ENCODE measurements at regions not wholly inside any gene's neighbourhood (a gene's known extent, or its start where the extent isn't known, plus 50 kb on each side); places are given as distances from the start of the nearest gene placed in this dataset.

DNA sequence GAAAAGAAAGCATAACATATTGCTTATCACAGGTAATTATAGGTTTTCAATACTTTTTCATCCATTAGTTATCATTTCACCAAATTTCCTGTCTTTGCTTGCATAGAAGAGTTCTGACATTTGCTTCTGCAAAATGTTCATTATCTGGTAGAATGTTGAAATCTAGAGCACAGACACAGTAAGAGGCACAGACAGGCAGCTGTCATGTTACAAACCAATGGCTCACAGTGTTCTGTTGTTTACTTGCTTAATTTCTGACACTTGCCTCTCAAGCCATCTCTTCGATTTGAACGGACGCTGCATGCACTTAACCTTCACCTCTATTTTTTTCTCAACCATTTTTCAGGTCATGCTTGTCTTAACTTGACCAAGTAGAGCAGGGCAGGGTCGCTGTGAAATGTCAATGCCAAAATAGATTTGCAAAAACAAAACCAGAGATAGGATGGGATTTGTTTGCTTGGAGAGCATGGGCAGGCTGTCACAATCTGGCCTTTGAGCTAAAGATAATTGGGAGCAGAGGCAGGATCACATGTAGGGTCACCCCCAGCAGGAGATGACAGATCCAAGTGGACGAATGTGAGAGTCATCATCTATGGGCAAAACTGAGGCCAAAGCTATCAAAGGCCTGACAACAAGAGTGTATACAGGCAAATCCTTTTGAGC, 292.3 kb downstream of the SMARCA1 start:
- peak in 3 of 4 donors; percentile 52 to 55 (median 53) for ATAC-seq
- Histone ChIP-seq H3K4me3 (no peak overlapping the region), H3K4me1 (no peaks in the 10 kb centered on the region), H3K27me3 (no peaks in the 10 kb centered on the region), H3K9me3 (no peaks in the 10 kb centered on the region), H3K27ac (no peak overlapping the region), H3K36me3 (no peaks in the 10 kb centered on the region)
- peak in 2 of 5 donors; percentile 5 to 20 for DNase-seq
- TF ChIP-seq POLR2A (IDR thresholded peaks at IDR 0.05), result no peak
- TF ChIP-seq, protein P1, sequence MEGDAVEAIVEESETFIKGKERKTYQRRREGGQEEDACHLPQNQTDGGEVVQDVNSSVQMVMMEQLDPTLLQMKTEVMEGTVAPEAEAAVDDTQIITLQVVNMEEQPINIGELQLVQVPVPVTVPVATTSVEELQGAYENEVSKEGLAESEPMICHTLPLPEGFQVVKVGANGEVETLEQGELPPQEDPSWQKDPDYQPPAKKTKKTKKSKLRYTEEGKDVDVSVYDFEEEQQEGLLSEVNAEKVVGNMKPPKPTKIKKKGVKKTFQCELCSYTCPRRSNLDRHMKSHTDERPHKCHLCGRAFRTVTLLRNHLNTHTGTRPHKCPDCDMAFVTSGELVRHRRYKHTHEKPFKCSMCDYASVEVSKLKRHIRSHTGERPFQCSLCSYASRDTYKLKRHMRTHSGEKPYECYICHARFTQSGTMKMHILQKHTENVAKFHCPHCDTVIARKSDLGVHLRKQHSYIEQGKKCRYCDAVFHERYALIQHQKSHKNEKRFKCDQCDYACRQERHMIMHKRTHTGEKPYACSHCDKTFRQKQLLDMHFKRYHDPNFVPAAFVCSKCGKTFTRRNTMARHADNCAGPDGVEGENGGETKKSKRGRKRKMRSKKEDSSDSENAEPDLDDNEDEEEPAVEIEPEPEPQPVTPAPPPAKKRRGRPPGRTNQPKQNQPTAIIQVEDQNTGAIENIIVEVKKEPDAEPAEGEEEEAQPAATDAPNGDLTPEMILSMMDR (IDR thresholded peaks at IDR 0.05), result no peak
- 27 to 50% (median 33%) methylated on average over 5 of the region's 5 CpGs for WGBS, 4 donors
- intact Hi-C loops (cut with DNase I), result no loop called here

DNA sequence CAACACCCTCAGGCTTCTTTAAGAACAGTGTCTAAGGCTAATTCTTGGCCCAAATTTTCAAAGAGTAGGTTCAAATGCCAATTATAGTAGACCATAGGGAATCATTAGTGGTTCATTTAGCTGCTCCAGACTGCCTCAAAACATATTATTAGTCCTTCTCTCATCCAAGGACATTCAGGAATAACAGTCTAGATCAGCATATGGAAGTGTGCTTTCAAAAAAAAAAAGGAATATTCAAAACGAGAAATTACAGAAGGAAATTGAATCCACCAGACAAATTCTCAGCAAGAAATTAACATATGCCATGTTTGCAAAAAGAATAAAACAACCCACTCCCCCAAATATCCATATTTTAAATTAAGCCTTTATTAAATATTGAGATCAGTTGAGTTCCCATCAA, 293.1 kb downstream of the SMARCA1 start:
- DNase-seq (no peak), ATAC-seq (no peak)
- Histone ChIP-seq H3K36me3 (no peaks in the 10 kb centered on the region), H3K9me3 (no peaks in the 10 kb centered on the region), H3K27ac (no peak overlapping the region), H3K27me3 (no peaks in the 10 kb centered on the region), H3K4me1 (no peaks in the 10 kb centered on the region), H3K4me3 (no peak overlapping the region)
- WGBS, 4 donors, result 48 to 77% (median 63%) methylated on average over 1 of the region's 1 CpG
- no peak for TF ChIP-seq POLR2A (IDR thresholded peaks at IDR 0.05)
- TF ChIP-seq, protein P1 (IDR thresholded peaks at IDR 0.05), result no peak
- intact Hi-C loops (cut with DNase I), result no loop called here

DNA sequence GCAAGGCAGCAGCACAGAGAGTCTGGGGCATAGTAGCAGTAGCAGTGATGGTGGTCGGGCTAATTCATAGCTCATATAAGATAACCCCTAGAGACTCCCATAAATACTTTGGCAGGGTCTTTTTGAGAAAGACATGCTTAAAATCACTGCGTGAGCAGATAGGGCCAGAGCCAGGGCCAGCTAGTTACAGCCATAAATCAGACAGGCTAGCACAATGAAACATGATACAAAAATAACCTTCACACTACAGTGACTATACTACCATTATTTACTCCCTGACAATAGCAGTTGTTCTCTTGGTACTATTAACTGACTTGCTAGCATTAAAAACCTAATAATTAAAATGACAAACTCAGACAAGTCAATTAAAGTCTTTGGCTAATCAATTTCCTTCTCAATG, 295.9 kb downstream of the SMARCA1 start:
- ATAC-seq, result no peak
- 43 to 60% (median 57%) methylated on average over 2 of the region's 2 CpGs for WGBS, 4 donors
- intact Hi-C loops (cut with DNase I), result no loop called here

DNA sequence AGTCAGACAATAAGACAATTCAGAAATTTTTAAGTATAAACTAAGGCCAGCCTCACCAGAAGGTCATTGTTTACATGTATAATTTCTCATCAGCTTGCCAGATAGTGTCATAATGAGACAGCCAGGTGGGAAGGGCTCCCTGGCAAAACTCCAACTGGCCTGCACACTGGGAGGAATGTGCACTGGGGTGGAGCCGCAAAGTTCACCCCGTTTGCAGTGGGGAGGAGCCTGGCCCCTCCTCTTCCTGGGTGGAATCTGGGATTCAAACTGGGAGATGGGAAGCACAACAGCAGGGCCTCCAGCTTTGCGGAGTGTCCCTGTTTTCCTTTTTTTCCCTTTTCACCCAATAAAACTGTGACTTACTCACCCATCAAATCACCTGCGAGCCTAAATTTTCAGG, 329.9 kb downstream of the SMARCA1 start:
- 37 to 54% (median 45%) methylated on average over 4 of the region's 4 CpGs for WGBS, 4 donors
- peak in 2 of 4 donors; percentile 36 to 42 for ATAC-seq
- Histone ChIP-seq H3K27me3 (no peaks in the 10 kb centered on the region), H3K9me3 (no peaks in the 10 kb centered on the region), H3K4me1 (no peaks in the 10 kb centered on the region), H3K27ac (no peak overlapping the region), H3K36me3 (no peaks in the 10 kb centered on the region), H3K4me3 (no peak overlapping the region)
- peak; percentile 12 to 53 (median 37) for DNase-seq
- TF ChIP-seq, protein P1 (IDR thresholded peaks at IDR 0.05), result no peak
- no peak for TF ChIP-seq POLR2A (IDR thresholded peaks at IDR 0.05)
- intact Hi-C loops (cut with DNase I), result no loop called here

More for the DNA sequence above, 295.9 kb downstream of the SMARCA1 start:
- TF ChIP-seq POLR2A (IDR thresholded peaks at IDR 0.05), result no peak
- TF ChIP-seq, protein P1 (IDR thresholded peaks at IDR 0.05), result no peak
- no peaks in the 10 kb centered on the region for H3K9me3 ChIP-seq
- H3K4me3 ChIP-seq, result no peak overlapping the region
- H3K27ac ChIP-seq, result no peak overlapping the region
- no peaks in the 10 kb centered on the region for H3K4me1 ChIP-seq
- no peaks in the 10 kb centered on the region for H3K36me3 ChIP-seq
- DNase-seq, result no peak
- H3K27me3 ChIP-seq, result no peaks in the 10 kb centered on the region

Data from heart left ventricle (tissue), 16 donors.